NCI-H226 (cell line): ENCODE measurements at regions not wholly inside any gene's neighbourhood (a gene's known extent, or its start where the extent isn't known, plus 50 kb on each side); places are given as distances from the start of the nearest gene placed in this dataset.

Experiments
- DNase-seq: peaks from one replicate; pipeline ENCODE4 v3.0.0-alpha.2; 2015

DNA sequence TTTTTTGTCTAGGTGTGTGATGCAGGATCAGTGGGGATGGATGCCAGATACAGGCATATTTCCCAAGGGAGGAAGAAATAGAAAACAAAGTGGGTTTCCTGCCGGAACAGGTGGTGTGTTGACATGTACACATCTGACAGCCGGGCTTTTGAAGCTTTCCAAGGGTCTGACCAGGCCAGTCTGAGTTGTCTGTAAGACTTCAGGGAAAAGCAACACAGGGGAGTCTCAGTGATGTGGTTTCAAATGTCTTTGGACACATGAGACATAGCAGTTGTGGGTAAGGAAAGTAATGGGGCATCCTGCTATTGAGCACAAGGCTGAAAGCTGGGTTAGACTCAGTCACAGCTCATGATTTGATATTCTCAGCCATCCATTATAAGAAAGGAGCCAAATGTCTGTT lies 274.9 kb downstream of the PIK3R1 start:
- no peak for DNase-seq

DNA sequence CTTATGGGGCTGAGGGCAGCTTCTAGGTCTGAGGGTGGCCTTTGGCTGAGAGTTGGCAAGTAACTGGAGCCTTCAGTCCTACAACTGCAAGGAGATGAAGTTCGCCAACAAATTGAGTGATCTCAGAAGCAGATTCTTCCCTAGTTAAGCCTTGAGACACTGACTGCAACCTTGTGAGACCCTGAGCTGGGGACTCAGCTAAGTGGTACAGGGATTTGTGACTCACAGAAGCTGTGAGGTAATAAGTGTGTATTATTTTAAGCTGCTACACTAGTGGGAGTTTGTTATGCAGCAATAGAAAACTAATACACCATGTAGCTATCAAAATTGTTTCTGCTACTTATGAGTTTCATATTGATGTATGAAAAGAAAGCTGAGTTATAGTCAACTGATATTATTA lies 279.2 kb downstream of the PIK3R1 start:
- DNase-seq: no peak

DNA sequence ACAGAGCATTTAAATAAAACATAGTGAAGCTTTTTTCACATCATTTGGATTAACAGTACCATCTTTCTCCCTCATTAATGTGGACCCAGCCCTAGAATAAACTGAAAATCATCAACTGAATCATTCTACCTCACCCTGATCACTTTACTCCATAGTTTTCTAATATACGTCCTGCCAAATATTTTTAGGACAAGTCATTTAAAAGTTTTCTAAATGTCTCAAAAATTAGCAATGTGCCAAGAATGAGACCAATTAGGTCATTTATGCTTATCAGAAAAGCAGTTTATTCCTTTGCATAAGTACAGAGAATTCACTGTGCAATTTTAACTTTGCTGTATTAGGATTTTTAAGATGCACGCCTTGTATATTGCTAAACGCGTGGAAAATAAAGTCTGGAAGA lies 284.4 kb downstream of the PIK3R1 start:
- DNase-seq: peak; percentile 56

DNA sequence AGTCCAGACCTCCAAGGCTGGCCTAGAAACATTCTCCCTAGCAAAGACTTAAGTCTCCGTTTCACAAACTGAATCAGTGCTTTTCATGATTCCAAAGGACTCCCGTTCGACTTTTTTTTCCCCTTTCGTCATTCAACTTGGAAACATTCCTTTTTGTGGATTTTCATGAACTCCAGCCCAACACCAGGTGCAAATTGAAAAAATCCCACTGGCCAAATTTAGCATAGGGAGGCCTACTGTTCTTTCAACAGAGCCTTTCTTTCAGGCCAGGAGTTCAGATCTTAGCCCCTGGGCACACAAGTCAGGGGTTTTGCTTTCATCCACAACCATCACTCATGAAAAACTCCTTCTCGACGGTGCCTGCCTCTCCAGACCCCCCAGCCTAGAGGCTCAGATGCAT lies 285.3 kb downstream of the PIK3R1 start:
- no peak for DNase-seq

GRCh38 chr5:68502531-68502930 lies 287.0 kb downstream of the PIK3R1 start:
- no peak for DNase-seq

DNA sequence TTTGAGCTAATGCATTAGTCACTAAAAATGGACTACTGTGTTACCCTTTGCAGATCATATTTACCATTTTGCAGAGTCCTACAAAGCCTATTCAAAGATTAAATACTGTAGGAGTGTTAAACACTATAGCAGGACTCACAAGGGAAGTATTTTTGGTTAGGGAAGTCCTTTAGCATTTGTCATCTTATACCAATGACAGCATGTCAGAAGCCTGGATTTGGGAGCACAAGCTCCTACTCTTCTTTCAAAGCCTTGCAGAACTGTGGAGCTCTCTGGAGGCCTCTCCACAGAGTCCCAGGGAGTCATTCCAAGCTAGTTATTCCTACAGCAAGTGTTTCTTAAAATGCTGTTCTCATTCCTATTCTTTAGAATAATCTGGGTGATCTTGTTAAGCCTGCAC lies 288.8 kb downstream of the PIK3R1 start:
- DNase-seq: no peak

DNA sequence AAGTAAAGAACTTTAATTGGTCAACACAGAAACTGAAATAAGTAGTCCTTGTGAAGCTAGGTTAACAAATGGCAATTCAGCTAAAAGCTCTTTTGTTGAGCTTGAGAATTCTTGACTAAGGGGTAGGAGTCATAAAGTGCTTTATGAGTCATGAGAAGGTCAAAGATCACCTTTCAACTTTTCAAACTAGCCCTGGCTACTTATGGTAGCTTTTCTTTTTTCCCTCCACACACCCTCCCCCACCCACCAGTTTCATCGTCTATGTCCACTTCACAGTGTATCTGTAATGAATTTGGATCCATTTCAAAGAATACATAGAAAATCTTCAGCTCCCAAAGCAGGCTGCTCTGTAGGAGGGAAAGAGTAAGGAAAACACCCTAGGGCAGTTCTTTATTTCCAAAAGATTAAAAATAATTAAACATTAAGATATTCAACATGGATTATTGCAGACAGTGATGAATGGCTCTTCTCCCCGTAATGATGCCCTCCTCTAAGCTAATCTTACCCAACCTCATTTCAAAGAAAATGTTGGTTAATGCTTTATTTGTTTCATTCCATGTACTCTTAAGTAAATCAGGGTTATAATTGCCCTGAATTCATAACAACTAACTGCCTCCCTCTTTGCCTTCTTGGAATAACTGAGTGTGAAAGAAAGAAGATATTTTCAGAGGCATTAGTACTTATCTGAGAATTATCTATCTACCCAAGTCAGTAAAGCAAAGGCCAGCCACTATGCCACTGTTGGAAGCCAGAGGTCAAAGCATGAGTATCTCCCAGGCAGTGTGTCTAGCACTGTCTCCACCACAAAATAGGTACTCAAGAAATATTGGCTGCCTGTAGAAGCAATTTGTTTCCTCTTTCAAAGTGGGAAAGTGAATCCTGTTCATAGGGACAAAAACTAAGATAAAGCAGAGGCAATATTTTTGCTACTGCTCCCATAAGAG lies 290.6 kb downstream of the PIK3R1 start:
- DNase-seq: peak; percentile 76

DNA sequence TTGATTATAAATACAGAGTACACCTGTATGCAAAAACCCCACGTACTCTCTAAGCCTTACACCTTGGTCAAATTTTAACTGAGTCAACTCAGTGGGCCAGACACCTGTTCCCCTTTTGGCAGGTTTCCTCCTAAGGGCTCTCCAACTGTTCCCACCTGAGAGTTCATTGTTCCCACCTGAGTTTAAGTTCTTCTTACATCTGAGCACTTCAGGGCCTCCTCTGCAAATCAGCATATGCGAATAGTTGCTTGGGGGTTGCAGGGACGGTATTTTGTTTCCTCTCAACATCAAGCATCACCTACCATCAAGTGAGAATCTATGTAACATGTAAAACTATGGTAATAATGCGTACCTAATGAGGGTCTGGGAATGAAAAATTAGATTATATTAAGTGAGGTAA lies 300.0 kb downstream of the PIK3R1 start:
- no peak for DNase-seq

GRCh38 chr5:68518286-68518685 lies 302.7 kb downstream of the PIK3R1 start:
- no peak for DNase-seq

- no peak for DNase-seq
Observed at GRCh38 chr5:68519143-68519542, 303.6 kb downstream of the PIK3R1 start.

DNA sequence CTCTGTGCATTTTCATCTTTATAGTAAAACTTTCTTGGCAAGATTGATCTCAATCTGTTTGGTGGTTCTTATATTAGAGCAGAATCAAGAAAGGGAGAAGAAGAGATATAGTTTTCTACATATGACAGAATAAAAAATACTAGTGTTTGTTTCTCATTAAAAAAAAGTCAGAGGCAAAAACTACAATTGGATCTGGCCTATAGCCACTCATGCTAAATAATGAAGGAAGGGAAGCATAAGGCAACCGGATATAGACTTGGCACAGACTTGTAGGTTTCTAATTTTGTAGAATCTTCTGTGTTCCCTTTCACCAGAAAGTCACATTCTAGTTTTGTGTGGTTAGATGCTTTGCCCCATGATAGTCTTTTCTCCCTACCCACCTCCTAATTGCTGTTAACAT lies 306.2 kb downstream of the PIK3R1 start:
- no peak for DNase-seq

DNA sequence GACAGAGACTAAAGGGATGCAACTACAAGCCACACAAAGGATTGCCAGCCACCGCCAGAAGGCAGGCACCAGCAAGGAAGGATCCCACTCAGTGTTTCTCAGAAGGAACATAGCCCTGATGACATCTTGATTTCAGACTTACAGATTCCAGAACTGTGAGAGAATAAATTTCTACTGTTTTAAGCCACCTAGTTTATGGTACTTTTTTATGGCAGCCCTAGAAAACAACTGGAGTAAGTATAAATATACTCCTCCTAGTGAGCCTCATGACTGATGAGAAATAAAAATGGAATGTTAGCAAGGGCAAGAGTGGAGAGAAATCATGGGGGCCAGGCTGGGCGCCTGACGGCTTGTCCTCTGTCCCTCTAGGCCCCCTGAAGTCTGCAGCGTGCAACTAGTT lies 307.3 kb downstream of the PIK3R1 start:
- no peak for DNase-seq

GRCh38 chr5:68528821-68529273 lies 313.3 kb downstream of the PIK3R1 start:
- no peak for DNase-seq

DNA sequence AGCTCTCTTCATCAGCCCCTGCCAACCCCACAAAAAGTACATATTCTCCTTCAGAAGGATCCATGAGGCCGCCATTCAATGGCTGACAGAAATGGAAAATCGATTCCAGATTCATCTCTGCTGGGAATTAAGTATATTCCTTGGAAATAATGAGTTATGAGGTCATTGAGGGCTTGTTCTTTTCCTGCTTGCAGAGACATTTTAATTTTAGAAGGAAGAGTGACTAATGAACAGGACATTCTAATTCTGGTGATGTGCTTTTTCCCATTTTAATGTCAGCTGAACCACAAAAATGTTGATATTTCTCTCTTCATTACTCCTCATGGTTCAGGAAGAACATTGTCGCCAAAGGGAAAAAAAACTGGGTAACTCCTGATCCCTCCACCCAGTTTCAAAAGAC lies 314.0 kb downstream of the PIK3R1 start:
- DNase-seq: no peak

DNA sequence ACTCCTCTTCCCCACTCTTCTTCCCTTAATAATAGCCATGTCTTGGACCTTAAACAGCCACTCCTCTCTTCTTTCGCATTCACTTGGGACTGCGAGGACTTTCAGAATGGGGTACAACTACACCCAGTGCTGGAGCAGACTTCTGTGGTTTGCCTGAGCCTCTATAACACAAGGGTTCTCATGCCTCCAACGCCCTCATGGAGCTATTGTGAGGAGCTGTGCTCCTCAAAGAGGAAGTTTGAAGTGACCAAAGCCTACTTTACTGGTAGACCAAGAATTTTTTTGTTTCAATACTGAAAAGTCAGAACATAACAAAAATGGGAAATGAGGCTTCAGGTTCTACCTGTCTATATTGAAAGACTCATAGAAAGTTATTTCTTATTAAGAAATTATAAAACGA lies 316.4 kb downstream of the PIK3R1 start:
- DNase-seq: no peak

- no peak for DNase-seq
Observed at GRCh38 chr5:68533051-68533450, 317.5 kb downstream of the PIK3R1 start.

DNA sequence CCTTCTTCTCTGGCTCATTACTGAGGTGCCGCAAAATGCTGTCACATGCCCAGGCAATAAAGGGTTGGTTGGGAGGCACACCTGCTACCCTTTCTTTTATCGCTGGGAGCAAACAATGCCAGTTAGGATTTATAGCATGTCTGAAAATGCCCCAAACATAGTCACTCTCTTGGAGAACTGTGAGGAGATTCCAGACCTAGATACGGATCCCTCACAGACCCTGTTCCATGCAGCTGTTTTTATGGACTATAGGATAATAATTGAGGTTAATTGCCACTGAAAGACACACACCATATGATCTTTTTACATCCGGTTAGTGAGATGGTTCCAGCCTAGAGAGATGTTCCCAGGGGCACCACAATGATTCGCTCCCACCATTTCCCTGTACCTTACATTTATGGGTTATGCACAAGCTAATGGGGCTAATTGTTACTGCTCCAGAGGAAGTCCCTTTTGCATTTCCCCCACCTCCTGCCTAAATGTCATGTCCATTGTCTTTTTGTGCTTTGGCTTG lies 318.1 kb downstream of the PIK3R1 start:
- DNase-seq: no peak

DNA sequence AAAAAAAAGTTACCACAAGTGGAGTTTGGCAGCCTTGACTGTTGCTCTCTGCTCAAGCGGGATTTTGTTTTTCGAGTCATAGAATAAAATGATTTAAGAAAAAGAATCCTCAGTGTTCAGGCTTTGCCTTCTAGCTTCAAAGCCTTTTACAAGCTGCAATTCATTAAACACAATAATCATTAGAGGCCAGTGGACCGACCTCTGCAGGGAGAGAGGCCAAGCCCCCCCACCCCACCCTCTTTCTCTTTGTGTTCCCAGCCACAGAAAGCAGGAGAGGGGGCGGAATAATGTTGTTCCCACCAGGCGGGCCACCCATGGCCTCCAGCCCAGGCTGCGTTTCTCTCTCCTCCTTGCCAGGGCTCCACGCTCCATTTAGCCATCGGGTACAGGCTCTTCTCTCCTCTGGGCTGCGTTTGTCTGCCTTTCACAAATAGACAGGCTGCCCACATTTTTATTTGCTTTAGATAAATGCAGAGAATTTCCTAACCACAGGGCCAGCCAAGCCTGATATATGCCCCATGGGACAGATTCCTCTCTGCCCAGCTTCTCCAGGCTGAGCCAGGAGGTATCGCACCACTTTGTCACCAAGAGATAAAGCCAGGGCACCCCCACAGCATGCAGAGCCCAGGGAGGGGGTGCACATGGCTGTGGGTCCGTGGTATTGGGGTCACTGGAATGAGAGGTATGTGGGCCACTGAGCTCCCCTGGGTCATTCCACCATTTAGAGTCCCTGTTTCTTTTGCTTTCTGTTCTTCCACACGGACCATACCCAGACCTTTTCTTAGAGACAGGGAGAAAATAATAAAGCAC lies 318.8 kb downstream of the PIK3R1 start:
- no peak for DNase-seq

DNA sequence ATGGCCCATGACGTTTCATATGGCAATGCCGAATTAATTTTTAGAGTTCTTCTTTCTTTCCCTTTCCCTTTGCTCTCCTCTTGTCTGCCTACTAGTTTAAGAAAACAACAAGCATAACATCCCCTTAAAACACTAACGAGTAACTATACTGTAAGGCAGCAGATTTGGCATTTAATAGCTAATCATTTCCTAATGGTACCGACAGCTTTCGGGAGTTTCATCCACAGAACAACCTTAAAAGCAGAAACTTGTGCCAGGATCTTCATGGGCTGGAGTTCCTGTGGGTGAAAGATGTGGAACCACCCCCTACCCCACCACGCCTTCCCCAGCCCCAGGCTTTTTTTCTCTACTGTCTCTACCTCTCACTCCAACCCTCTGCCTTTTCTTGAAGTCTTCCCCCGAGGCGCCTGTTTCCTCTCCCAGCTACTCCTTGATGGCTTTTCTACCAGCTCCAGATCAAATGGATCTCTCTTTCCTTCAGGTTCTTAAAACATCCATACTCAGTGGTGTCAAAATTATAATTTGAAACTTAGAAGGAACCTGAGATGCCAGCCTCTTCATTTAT lies 319.5 kb downstream of the PIK3R1 start:
- DNase-seq: no peak

DNA sequence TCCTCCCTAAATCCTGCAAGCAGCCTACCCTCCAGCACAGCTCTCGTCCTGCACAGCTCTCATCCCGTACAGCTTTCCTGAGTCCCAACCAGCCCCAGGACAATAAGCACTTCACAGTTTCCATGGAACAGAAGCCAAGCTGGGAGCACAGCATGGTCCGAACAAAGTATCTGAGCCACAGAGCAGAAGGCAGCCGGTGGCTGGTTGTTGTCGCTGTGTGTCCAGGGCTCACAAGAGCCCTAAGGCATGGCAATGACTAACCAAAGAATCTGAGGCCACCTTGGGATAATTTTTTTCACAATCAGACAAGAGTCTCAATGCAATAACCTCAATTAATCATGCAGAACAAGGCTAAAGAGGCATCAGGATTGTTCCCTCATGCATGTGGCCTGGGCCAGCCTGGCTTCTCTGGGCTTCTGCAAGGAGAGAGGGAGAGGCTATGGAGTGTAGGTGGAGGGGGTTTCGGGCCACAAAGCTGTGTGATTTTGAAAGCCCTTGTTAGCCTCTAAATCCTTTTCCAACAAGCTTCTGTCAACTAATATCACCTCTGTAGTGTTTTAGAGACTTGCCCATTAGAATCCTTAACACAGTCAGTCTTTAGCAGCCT lies 323.4 kb downstream of the PIK3R1 start:
- no peak for DNase-seq

- DNase-seq: no peak
Observed at GRCh38 chr5:68540798-68541590, 325.4 kb downstream of the PIK3R1 start.

DNA sequence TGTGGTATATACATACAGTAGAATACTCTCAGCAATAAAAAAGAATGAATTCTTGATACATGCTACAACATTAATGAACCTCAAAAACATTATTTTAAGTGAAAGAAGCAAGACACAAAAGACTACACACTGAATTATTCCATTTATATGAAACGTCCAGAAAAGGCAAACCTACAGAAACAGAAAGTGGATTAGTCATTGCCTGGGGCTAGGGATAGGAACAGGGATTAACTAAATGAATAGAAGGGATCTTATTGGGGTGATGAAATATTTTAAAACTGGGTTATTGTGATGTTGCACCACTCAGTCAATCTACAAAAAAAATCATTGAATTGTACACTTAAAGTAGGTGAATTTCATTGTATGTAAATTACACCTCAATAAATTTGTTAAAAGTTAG lies 326.7 kb downstream of the PIK3R1 start:
- no peak for DNase-seq
